Endothelial cell of umbilical vein (primary cell): ENCODE measurements at regions not wholly inside any gene's neighbourhood (a gene's known extent, or its start where the extent isn't known, plus 50 kb on each side); places are given as distances from the start of the nearest gene placed in this dataset.

Source experiments
- FOS ChIP-seq: IDR thresholded peaks from 2 replicates; pipeline ENCODE4 v1.6.1; 2011; ENCODE audit warnings: mild to moderate bottlenecking, low read length, moderate library complexity, borderline replicate concordance; ENCODE audit not compliant: insufficient read depth
- MYC ChIP-seq: IDR thresholded peaks from one replicate; pipeline ENCODE4 v1.6.1; 2011; ENCODE audit warnings: mild to moderate bottlenecking, low read depth, low read length
- POLR2A ChIP-seq: IDR thresholded peaks from 2 replicates; pipeline ENCODE4 v1.6.1; 2012; ENCODE audit warnings: low read depth, mild to moderate bottlenecking, control low read depth, low read length
- POLR2AphosphoS5 ChIP-seq: IDR thresholded peaks from 2 replicates; pipeline ENCODE4 v1.6.1; 2012; ENCODE audit warnings: low read depth, mild to moderate bottlenecking, control low read depth, low read length, moderate library complexity; ENCODE audit not compliant: insufficient read depth
- TF ChIP-seq, protein P1 (sequence below), 2 donors: IDR thresholded peaks; 1 replicate in 1 of 2; 2 replicates in 1 of 2; pipeline ENCODE4 v1.5.1; 2011; ENCODE audit warnings: low read length in 2 of 2, mild to moderate bottlenecking in 2 of 2, moderate library complexity in 2 of 2, control low read depth in 1 of 2, inconsistent platforms in 1 of 2, low read depth in 1 of 2; ENCODE audit not compliant: insufficient read depth in 1 of 2; ENCODE audit errors: extremely low read depth in 1 of 2
- TF ChIP-seq, protein P2 (sequence below): IDR thresholded peaks from 2 replicates; pipeline ENCODE4 v1.6.1; 2011; ENCODE audit not compliant: insufficient read depth, insufficient read length

DNA sequence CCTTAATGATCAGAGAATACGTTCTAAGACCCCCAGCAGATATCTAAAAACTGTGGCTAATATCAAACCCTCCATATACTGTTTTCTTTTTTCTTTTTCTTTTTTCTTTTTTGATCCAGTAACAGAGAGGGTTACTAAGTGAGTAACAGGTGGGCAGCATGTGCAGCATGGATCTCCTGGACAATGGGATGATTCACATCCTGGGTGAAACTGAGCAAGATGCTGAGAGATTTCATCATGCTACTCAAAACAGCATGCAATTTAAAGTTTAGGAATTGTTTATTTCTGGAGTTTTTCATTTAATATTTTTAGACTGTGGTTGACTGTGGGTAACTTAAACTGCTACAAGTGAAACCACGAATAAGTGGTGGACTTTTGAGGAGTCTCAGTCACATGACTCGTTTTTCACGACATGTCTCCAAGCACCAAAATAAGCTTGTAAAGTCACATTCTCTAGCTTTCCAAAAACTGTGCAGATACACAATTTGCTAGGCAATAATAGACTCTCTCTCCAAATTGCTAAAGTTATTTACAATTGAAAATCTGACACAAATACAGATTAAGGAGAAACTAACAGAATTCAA, 716.2 kb downstream of the NXPH1 start:
- TF ChIP-seq, protein P1, sequence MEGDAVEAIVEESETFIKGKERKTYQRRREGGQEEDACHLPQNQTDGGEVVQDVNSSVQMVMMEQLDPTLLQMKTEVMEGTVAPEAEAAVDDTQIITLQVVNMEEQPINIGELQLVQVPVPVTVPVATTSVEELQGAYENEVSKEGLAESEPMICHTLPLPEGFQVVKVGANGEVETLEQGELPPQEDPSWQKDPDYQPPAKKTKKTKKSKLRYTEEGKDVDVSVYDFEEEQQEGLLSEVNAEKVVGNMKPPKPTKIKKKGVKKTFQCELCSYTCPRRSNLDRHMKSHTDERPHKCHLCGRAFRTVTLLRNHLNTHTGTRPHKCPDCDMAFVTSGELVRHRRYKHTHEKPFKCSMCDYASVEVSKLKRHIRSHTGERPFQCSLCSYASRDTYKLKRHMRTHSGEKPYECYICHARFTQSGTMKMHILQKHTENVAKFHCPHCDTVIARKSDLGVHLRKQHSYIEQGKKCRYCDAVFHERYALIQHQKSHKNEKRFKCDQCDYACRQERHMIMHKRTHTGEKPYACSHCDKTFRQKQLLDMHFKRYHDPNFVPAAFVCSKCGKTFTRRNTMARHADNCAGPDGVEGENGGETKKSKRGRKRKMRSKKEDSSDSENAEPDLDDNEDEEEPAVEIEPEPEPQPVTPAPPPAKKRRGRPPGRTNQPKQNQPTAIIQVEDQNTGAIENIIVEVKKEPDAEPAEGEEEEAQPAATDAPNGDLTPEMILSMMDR (IDR thresholded peaks at IDR 0.05; ENCODE audit: extremely low read depth in 1 of 2, insufficient read depth in 1 of 2, low read depth in 1 of 2, low read length in 2 of 2): no peak
- TF ChIP-seq POLR2AphosphoS5 (no peak), POLR2A (no peak), FOS (no peak), MYC (no peak)
- TF ChIP-seq, protein P2, sequence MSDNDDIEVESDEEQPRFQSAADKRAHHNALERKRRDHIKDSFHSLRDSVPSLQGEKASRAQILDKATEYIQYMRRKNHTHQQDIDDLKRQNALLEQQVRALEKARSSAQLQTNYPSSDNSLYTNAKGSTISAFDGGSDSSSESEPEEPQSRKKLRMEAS: no peak
